GM20000 (cell line): ENCODE measurements at regions not wholly inside any gene's neighbourhood (a gene's known extent, or its start where the extent isn't known, plus 50 kb on each side); places are given as distances from the start of the nearest gene placed in this dataset.
"Not testable (repeated sequence)": the region's sequence is repeated elsewhere in the genome, so short reads cannot be mapped to it uniquely, and the experiment has no call there.

Experiments
- DNase-seq: peaks from one replicate; pipeline ENCODE4 v3.0.0; 2012; ENCODE audit warnings: low spot score
- TF ChIP-seq, protein P1 (sequence below): IDR thresholded peaks from 2 replicates; pipeline ENCODE4 v1.5.1; 2012; ENCODE audit warnings: mild to moderate bottlenecking, control low read depth; ENCODE audit errors: extremely low read depth, missing control alignments

DNA sequence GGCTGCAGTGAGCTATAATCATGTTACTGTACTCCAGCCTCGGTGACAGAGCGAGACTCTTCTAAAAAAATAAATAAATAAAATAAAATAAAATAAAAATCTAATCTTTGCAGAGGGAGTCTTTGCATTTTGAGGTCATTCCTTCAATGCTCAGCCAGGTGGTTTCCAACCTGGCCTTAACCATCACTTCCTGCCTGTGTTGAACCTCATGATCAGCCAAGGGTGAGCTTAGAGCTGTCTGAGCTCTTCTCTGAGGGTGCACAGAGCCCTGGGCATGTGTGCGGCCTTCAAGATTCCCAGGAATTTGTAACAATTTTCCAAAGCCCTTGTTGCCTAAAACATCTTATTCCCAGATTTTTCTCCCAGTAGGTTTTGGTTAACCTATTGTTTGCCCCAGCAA lies 94.3 kb downstream of the KCNJ12 start:
- DNase-seq: not testable (repeated sequence)

DNA sequence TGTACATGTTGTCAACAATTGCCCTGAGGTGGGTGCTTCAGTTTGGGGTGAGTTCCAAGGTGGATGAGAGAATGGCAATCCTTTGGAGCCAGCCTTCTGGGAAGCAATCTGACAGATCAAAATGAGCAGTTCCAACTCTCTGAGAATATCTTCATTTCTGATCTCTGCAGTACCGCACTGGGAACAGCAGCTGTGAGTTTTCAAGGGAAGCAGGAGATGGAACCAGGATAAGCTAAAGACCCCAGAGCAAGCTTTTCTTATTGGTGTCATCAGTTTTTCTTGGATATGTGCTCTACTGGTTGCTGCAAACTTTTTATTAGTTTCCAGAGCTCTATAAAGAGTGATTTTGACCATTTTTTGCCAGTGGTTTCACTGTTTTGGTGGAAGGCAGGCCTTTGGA lies 94.7 kb downstream of the KCNJ12 start:
- TF ChIP-seq, protein P1, sequence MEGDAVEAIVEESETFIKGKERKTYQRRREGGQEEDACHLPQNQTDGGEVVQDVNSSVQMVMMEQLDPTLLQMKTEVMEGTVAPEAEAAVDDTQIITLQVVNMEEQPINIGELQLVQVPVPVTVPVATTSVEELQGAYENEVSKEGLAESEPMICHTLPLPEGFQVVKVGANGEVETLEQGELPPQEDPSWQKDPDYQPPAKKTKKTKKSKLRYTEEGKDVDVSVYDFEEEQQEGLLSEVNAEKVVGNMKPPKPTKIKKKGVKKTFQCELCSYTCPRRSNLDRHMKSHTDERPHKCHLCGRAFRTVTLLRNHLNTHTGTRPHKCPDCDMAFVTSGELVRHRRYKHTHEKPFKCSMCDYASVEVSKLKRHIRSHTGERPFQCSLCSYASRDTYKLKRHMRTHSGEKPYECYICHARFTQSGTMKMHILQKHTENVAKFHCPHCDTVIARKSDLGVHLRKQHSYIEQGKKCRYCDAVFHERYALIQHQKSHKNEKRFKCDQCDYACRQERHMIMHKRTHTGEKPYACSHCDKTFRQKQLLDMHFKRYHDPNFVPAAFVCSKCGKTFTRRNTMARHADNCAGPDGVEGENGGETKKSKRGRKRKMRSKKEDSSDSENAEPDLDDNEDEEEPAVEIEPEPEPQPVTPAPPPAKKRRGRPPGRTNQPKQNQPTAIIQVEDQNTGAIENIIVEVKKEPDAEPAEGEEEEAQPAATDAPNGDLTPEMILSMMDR: no peak
- DNase-seq: no peak

DNA sequence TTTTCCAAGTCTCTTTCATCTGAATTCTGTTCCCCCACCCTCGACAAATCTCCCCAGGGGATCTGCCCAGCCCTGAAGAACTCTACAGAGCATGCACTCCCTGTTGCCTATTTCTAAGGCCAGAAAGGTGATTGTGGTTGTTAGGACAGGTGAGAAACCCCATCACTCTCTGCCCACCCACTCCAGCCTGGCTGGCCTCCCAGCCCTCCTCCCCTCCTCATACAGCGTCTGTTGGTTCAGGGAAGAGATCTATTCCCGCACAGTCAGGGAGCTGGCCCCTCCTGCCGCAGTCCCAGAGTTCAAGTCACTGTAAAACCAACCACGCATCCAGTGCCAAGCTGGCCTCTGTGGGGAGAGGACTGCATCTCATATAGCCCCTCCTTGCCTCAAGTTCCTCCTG lies 98.7 kb downstream of the KCNJ12 start:
- TF ChIP-seq, protein P1: no peak
- no peak for DNase-seq

DNA sequence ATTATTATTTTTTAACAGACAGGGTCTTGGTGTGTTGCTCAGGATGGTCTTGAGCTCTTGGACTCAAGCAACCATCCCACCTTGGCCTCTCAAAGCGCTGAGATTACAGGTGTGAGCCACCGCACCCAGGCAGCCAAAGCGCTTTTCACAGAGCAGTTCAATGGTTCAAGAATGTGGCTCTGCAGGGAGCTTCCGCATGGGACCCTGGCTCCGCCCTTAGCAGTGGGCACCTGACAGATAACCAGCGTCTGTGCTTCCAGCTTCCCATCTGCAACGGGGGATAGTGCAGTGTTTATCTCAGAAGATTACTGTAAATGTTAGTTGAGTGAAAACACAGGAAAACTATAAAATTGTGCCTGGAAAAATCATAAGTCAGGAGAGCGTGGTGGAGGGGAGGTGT lies 99.4 kb downstream of the KCNJ12 start:
- no peak for DNase-seq
- TF ChIP-seq, protein P1: no peak

DNA sequence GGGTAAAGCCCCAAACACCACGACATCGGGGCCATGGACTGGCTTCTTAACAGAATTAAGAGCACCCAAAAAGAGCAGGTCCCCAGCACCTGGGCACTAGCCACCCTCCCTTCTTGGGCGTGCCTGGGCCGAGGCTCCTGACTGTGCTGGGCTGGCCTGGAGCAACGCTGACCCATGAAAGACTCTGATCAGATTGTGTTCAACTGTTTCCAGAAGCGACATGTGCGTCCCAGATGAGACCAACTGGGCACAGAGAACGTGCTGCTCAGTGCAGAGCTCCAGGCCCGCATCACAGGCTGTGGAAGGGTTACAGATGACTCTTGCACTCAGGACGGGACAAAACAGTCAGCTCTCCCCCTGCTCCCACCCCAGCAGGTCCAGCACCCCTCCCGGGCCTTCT lies 100.7 kb downstream of the KCNJ12 start:
- no peak for DNase-seq
- TF ChIP-seq, protein P1: no peak

DNA sequence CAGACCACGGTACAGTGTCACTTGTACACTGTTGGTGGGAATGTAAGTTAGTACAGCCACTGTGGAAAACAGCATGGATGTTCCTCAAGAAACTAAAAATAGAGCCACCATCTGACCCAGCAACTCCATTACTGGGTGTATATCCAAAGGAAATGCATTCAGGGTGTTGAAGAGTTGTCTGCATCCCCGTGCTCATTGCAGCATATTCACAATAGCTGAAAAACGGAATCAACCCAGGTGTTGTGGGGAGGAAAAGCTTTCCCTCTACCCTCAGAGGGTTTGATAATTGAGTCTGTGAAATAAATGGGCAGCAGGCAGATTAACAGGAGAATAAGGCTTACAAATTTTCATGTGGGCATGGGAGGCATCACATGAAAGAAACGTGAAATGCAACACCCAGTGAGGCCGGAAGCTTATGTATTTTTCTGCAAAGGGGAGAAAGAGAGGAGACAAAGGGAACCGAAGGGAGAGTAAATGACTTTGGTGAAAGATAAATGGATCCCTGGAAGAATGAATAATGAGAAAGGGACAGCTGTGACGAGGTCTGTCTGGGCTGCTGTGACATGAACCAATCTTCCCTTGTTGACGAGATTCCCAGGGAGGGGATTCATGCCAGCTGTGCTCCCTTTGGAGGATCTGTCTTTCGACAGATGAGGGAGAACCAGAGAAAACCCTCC lies 106.2 kb downstream of the KCNJ12 start:
- no peak for DNase-seq
- TF ChIP-seq, protein P1: no peak

DNA sequence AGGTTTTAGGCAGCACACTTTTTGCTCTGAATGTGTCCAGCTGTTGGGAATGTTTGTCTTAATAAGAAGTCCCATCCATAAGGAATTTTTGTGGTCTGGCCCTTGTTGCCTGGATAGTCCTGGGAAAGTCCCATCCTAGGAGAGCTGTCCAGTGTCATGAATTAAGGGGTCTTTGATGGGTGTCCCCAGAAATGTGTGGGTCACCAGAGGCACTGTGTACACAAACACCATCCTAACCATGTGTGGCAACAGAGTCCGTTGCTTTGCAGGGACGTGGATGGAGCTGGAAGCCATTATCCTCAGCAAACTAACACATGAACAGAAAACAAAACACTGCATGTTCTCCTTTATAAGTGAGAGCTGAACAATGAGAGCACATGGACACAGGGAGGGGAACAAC lies 111.9 kb downstream of the KCNJ12 start:
- DNase-seq: not testable (repeated sequence)

DNA sequence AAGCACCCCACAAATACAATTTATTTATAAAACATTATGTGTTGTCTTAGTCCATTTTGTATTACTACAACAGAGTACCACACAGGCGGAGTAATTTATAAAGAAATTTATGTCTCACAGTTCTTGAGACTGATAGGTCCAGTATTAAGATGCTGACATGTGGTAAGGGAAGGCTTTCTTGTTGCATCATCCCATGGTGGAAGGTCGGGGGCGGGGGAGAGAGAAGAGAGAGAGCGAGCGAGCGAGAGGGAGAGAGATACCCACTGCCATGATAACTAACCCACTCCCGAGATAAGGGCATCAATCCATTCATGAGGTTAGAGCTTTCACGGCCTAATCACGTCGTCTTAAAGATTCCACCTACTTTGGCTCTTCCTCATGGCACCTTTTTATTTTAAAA lies 117.8 kb downstream of the KCNJ12 start:
- TF ChIP-seq, protein P1: no peak
- DNase-seq: no peak
